ENCODE measurements at regions not wholly inside any gene's neighbourhood (a gene's known extent, or its start where the extent isn't known, plus 50 kb on each side); places are given as distances from the start of the nearest gene placed in this dataset.

DNA sequence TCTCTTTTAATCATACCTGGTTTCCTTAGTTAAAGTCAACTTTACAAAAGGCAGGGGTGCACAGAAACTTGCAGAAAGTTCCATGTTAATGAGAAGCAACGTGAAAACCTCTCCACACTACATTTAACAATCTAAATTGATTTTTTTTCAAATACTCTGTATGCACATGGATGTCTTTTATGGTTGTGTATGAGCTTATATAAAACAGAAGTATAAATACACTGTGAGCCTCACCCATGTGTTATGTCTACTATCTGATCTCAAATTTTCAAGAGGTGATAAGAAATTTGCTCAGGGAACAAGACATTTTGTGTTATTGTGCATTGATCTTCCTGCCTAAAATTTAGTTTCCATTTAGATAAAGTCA is 617.6 kb downstream of the ADCYAP1 start:
- Histone ChIP-seq H3K36me3 (ENCODE audit: insufficient read depth, low read length) (no peaks in the 10 kb centered on the region), H3K79me2 (ENCODE audit: insufficient read depth, low read length) (no peaks in the 10 kb centered on the region), H3K4me2 (ENCODE audit: low read length) (no peak overlapping the region), H3K4me3 (ENCODE audit: insufficient read depth, low read depth, low read length) (no peak overlapping the region), H3K4me1 (ENCODE audit: insufficient read depth, low read length) (no peaks in the 10 kb centered on the region), H3K27me3 (ENCODE audit: insufficient read depth, low read length) (no peaks in the 10 kb centered on the region), H3K27ac (ENCODE audit: low read depth, low read length) (no peak overlapping the region), H3K9ac (ENCODE audit: low read length) (no peak overlapping the region), H4K20me1 (ENCODE audit: insufficient read depth, low read length) (no peaks in the 10 kb centered on the region), H2AFZ (ENCODE audit: low read depth, low read length) (no peak overlapping the region), H3K9me3 (ENCODE audit: insufficient read depth, low read depth, low read length) (peaks cover 2% of the 10 kb centered on the region)
- no peaks in the 10 kb centered on the region for H3K4me1 Mint-ChIP-seq (ENCODE audit: low read depth, unreplicated experiment)
- FAIRE-seq (no peak), DNase-seq (ENCODE audit: low read depth) (no peak)
- H3K27me3 Mint-ChIP-seq (ENCODE audit: low read depth, unreplicated experiment): no peaks in the 10 kb centered on the region
- H3K27ac Mint-ChIP-seq (ENCODE audit: unreplicated experiment): no peak overlapping the region
- peaks cover 3% of the 10 kb centered on the region for H3K9me3 Mint-ChIP-seq (ENCODE audit: unreplicated experiment)
- H3K4me3 Mint-ChIP-seq (ENCODE audit: unreplicated experiment): no peak overlapping the region
- H3K36me3 Mint-ChIP-seq (ENCODE audit: low read depth, unreplicated experiment): no peaks in the 10 kb centered on the region
- no peak for TF ChIP-seq EZH2 (IDR thresholded peaks at IDR 0.05; ENCODE audit: insufficient read depth, low read length)
- TF ChIP-seq, protein P1, sequence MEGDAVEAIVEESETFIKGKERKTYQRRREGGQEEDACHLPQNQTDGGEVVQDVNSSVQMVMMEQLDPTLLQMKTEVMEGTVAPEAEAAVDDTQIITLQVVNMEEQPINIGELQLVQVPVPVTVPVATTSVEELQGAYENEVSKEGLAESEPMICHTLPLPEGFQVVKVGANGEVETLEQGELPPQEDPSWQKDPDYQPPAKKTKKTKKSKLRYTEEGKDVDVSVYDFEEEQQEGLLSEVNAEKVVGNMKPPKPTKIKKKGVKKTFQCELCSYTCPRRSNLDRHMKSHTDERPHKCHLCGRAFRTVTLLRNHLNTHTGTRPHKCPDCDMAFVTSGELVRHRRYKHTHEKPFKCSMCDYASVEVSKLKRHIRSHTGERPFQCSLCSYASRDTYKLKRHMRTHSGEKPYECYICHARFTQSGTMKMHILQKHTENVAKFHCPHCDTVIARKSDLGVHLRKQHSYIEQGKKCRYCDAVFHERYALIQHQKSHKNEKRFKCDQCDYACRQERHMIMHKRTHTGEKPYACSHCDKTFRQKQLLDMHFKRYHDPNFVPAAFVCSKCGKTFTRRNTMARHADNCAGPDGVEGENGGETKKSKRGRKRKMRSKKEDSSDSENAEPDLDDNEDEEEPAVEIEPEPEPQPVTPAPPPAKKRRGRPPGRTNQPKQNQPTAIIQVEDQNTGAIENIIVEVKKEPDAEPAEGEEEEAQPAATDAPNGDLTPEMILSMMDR (IDR thresholded peaks at IDR 0.05; ENCODE audit: insufficient read depth, low read depth, low read length): no peak

DNA sequence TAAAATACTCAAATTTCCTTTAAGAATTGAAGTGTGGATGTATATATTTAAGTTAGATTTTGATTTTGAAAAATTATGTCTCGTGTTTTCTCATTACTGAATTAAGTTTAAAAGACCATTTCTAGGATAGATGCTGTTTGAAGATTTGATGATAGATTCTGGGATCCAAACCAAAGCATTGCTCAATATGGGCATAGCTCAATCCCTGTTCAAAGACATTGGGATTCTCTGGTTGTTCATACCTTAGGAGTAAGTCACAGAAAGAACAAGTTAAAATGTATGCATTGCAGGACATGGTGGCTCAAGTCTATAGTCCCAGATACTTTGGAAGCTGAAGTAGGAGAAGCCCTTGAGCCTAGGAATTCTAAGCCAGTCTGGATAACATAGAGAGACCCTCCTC is 622.3 kb downstream of the ADCYAP1 start:
- no peaks in the 10 kb centered on the region for H3K79me2 ChIP-seq (ENCODE audit: insufficient read depth, low read length)
- H3K9me3 ChIP-seq (ENCODE audit: insufficient read depth, low read depth, low read length): peaks cover 2% of the 10 kb centered on the region
- Mint-ChIP-seq H3K27ac (ENCODE audit: unreplicated experiment) (no peak overlapping the region), H3K36me3 (ENCODE audit: low read depth, unreplicated experiment) (no peaks in the 10 kb centered on the region), H3K27me3 (ENCODE audit: low read depth, unreplicated experiment) (no peaks in the 10 kb centered on the region), H3K4me3 (ENCODE audit: unreplicated experiment) (no peak overlapping the region), H3K9me3 (ENCODE audit: unreplicated experiment) (peaks cover 2% of the 10 kb centered on the region), H3K4me1 (ENCODE audit: low read depth, unreplicated experiment) (no peaks in the 10 kb centered on the region)
- no peak overlapping the region for H3K4me3 ChIP-seq (ENCODE audit: insufficient read depth, low read depth, low read length)
- H3K27ac ChIP-seq (ENCODE audit: low read depth, low read length): no peak overlapping the region
- no peak overlapping the region for H3K9ac ChIP-seq (ENCODE audit: low read length)
- no peak overlapping the region for H3K4me2 ChIP-seq (ENCODE audit: low read length)
- H4K20me1 ChIP-seq (ENCODE audit: insufficient read depth, low read length): no peaks in the 10 kb centered on the region
- no peaks in the 10 kb centered on the region for H3K27me3 ChIP-seq (ENCODE audit: insufficient read depth, low read length)
- H2AFZ ChIP-seq (ENCODE audit: low read depth, low read length): no peak overlapping the region
- no peak for DNase-seq (ENCODE audit: low read depth)
- no peaks in the 10 kb centered on the region for H3K4me1 ChIP-seq (ENCODE audit: insufficient read depth, low read length)
- H3K36me3 ChIP-seq (ENCODE audit: insufficient read depth, low read length): no peaks in the 10 kb centered on the region
- FAIRE-seq: no peak
- TF ChIP-seq, protein P1 (IDR thresholded peaks at IDR 0.05; ENCODE audit: insufficient read depth, low read depth, low read length): no peak
- TF ChIP-seq EZH2 (IDR thresholded peaks at IDR 0.05; ENCODE audit: insufficient read depth, low read length): no peak

DNA sequence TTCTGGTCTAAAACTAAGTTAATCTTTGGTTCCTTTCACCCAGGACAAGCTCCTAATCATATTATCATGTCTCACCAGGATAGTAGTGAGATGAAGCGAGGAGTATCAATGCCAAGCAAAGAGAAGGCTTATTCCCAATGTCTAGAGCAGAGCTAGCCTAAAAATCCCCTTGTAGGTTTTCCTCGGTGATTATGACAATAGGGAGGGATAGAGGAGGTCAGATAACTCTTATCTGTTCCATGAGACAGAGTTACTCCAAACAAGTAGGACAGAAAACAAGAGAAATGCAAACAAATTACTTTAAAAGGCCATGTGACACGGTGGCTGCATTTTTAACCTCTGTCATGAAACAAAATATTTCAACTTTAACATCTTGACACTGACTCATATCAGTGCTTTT is 623.1 kb downstream of the ADCYAP1 start:
- Histone ChIP-seq H2AFZ (ENCODE audit: low read depth, low read length) (no peak overlapping the region), H3K4me1 (ENCODE audit: insufficient read depth, low read length) (no peaks in the 10 kb centered on the region), H3K79me2 (ENCODE audit: insufficient read depth, low read length) (no peaks in the 10 kb centered on the region), H3K27ac (ENCODE audit: low read depth, low read length) (no peak overlapping the region), H3K36me3 (ENCODE audit: insufficient read depth, low read length) (no peaks in the 10 kb centered on the region), H3K9me3 (ENCODE audit: insufficient read depth, low read depth, low read length) (peaks cover 2% of the 10 kb centered on the region), H3K27me3 (ENCODE audit: insufficient read depth, low read length) (no peaks in the 10 kb centered on the region), H3K9ac (ENCODE audit: low read length) (no peak overlapping the region), H4K20me1 (ENCODE audit: insufficient read depth, low read length) (no peaks in the 10 kb centered on the region), H3K4me2 (ENCODE audit: low read length) (no peak overlapping the region), H3K4me3 (ENCODE audit: insufficient read depth, low read depth, low read length) (no peak overlapping the region)
- TF ChIP-seq, protein P1 (IDR thresholded peaks at IDR 0.05; ENCODE audit: insufficient read depth, low read depth, low read length): no peak
- no peak overlapping the region for H3K27ac Mint-ChIP-seq (ENCODE audit: unreplicated experiment)
- no peak overlapping the region for H3K4me3 Mint-ChIP-seq (ENCODE audit: unreplicated experiment)
- FAIRE-seq: no peak
- H3K36me3 Mint-ChIP-seq (ENCODE audit: low read depth, unreplicated experiment): no peaks in the 10 kb centered on the region
- no peaks in the 10 kb centered on the region for H3K4me1 Mint-ChIP-seq (ENCODE audit: low read depth, unreplicated experiment)
- H3K27me3 Mint-ChIP-seq (ENCODE audit: low read depth, unreplicated experiment): no peaks in the 10 kb centered on the region
- no peaks in the 10 kb centered on the region for H3K9me3 Mint-ChIP-seq (ENCODE audit: unreplicated experiment)
- no peak for DNase-seq (ENCODE audit: low read depth)

Measured in astrocyte (in vitro differentiated cells and primary cell).